ENCODE measurements at regions not wholly inside any gene's neighbourhood (a gene's known extent, or its start where the extent isn't known, plus 50 kb on each side); places are given as distances from the start of the nearest gene placed in this dataset.

- no peak for TF ChIP-seq CTCF (IDR thresholded peaks at IDR 0.05; ENCODE audit: extremely low read depth, missing control alignments)
- no peak for DNase-seq (ENCODE audit: low spot score)
These were observed 249.9 kb upstream of the WWC1 start for GRCh38 chr5:168041583-168041982.

- TF ChIP-seq CTCF (IDR thresholded peaks at IDR 0.05; ENCODE audit: extremely low read depth, missing control alignments): no peak
- DNase-seq (ENCODE audit: low spot score): no peak
These were observed 249.0 kb upstream of the WWC1 start for GRCh38 chr5:168042284-168043068.

- no peak for TF ChIP-seq CTCF (IDR thresholded peaks at IDR 0.05; ENCODE audit: extremely low read depth, missing control alignments)
These were observed 245.3 kb upstream of the WWC1 start for GRCh38 chr5:168046163-168046562.

GRCh38 chr5:168047043-168047668, 244.3 kb upstream of the WWC1 start:
- DNase-seq (ENCODE audit: low spot score): peak; percentile 27

More at GRCh38 chr5:168046163-168046562, 245.3 kb upstream of the WWC1 start:
- DNase-seq (ENCODE audit: low spot score): no peak

GRCh38 chr5:168047669-168048111, 243.8 kb upstream of the WWC1 start:
- TF ChIP-seq CTCF (IDR thresholded peaks at IDR 0.05; ENCODE audit: extremely low read depth, missing control alignments): no peak
- DNase-seq (ENCODE audit: low spot score): no peak

More at GRCh38 chr5:168047043-168047668, 244.3 kb upstream of the WWC1 start:
- TF ChIP-seq CTCF (IDR thresholded peaks at IDR 0.05; ENCODE audit: extremely low read depth, missing control alignments): peak; percentile 41

GRCh38 chr5:168048486-168048885, 243.0 kb upstream of the WWC1 start:
- no peak for TF ChIP-seq CTCF (IDR thresholded peaks at IDR 0.05; ENCODE audit: extremely low read depth, missing control alignments)
- DNase-seq (ENCODE audit: low spot score): no peak

GRCh38 chr5:168052686-168053085, 238.8 kb upstream of the WWC1 start:
- no peak for DNase-seq (ENCODE audit: low spot score)

More at GRCh38 chr5:168052686-168053085, 238.8 kb upstream of the WWC1 start:
- no peak for TF ChIP-seq CTCF (IDR thresholded peaks at IDR 0.05; ENCODE audit: extremely low read depth, missing control alignments)
